A673 (cell line): ENCODE measurements at regions not wholly inside any gene's neighbourhood (a gene's known extent, or its start where the extent isn't known, plus 50 kb on each side); places are given as distances from the start of the nearest gene placed in this dataset.

ENCODE experiments used
- BruUV-seq: library from RNA; stranded (reverse); fragments of 400-500 nt; replicated peaks from 2 replicates; lab custom pipeline; 2021; lab: Mats Ljungman, UMichigan
- CTCF ChIA-PET: fragments of 300-600 bp; sonication (Branson Sonifier 250); formaldehyde crosslinking; loops from one replicate; lab custom pipeline; 2022; ENCODE audit warnings: antibody characterized with exemption; lab: Charles Lee
- POLR2A ChIA-PET: fragments of 300-600 bp; sonication (Branson Sonifier 250); formaldehyde crosslinking; loops from one replicate; lab custom pipeline; 2022; ENCODE audit warnings: antibody characterized with exemption; ENCODE audit not compliant: low non-redundant PET; lab: Charles Lee
- DNase-seq: peaks from one replicate; pipeline ENCODE4 v3.0.0-alpha.2; 2015; ENCODE audit warnings: low spot score
- H3K27ac ChIP-seq: fragments of 200-600 bp; sonication (generic); 2 replicates; pipeline ENCODE4 v1.5.1; 2016; ENCODE audit warnings: mixed run types, low read depth, mild to moderate bottlenecking, mixed read lengths, antibody characterized with exemption, low read length; ENCODE audit not compliant: poor library complexity, severe bottlenecking
- H3K27me3 ChIP-seq: fragments of 200-600 bp; sonication (generic); replicated peaks from 2 replicates; pipeline ENCODE4 v1.6.1; 2017; ENCODE audit warnings: mixed run types, low read depth, mild to moderate bottlenecking, mixed read lengths, antibody characterized with exemption, low read length; ENCODE audit not compliant: insufficient read depth, poor library complexity
- H3K36me3 ChIP-seq: fragments of 200-600 bp; sonication (generic); 2 replicates; pipeline ENCODE4 v1.6.1; 2016; ENCODE audit warnings: mixed run types, mild to moderate bottlenecking, mixed read lengths, antibody characterized with exemption, low read length; ENCODE audit not compliant: insufficient read depth, poor library complexity, severe bottlenecking
- H3K4me1 ChIP-seq: fragments of 200-600 bp; sonication (generic); 2 replicates; pipeline ENCODE4 v1.6.1; 2017; ENCODE audit warnings: mixed run types, mild to moderate bottlenecking, mixed read lengths, antibody characterized with exemption, low read length; ENCODE audit not compliant: insufficient read depth, poor library complexity, severe bottlenecking
- H3K4me3 ChIP-seq: fragments of 200-600 bp; sonication (generic); 2 replicates; pipeline ENCODE4 v1.5.1; 2016; ENCODE audit warnings: low read depth, mixed run types, mild to moderate bottlenecking, mixed read lengths, low read length; ENCODE audit not compliant: poor library complexity, severe bottlenecking
- H3K9me3 ChIP-seq: fragments of 200-600 bp; sonication (generic); 2 replicates; pipeline ENCODE4 v1.6.1; 2016; ENCODE audit warnings: mixed run types, low read depth, mild to moderate bottlenecking, mixed read lengths, antibody characterized with exemption, low read length; ENCODE audit not compliant: poor library complexity, severe bottlenecking
- CTCF ChIP-seq: fragments of 300-800, 200-600 bp; sonication (generic); conservative IDR thresholded peaks from 2 replicates; pipeline ENCODE4 v1.5.1; 2017; ENCODE audit warnings: low read depth, mild to moderate bottlenecking, antibody characterized with exemption, low read length, moderate library complexity, mixed read lengths
- EZH2 ChIP-seq: fragments of 200-600 bp; sonication (generic); IDR thresholded peaks from 2 replicates; pipeline ENCODE4 v1.6.1; 2017; ENCODE audit warnings: borderline replicate concordance, low read depth, mild to moderate bottlenecking, mixed read lengths, antibody characterized with exemption, low read length; ENCODE audit not compliant: poor library complexity, severe bottlenecking
- intact Hi-C: fragments of 100-400 bp; cut with micrococcal nuclease; formaldehyde crosslinking; loops from one replicate; pipeline ENCODE4 v1.10.0; 2022; ENCODE audit not compliant: unreplicated experiment

GRCh38 chrX:42465821-42466220 lies 312.1 kb downstream of the PPP1R2C start:
- intact Hi-C loops, result no loop called here
- no TSS peak for BruUV-seq
- ChIA-PET CTCF (no interaction called here), POLR2A (no interaction called here)
- Histone ChIP-seq H3K4me3 (no peak overlapping the region), H3K27ac (no peak overlapping the region), H3K36me3 (no peaks in the 10 kb centered on the region), H3K27me3 (no peaks in the 10 kb centered on the region), H3K4me1 (no peaks in the 10 kb centered on the region), H3K9me3 (no peaks in the 10 kb centered on the region)
- TF ChIP-seq CTCF (no peak), EZH2 (no peak)
- no peak for DNase-seq

GRCh38 chrX:42463706-42464490 lies 314.1 kb downstream of the PPP1R2C start:
- no TSS peak for BruUV-seq
- intact Hi-C loops, result no loop called here
- no peak overlapping the region for H3K4me3 ChIP-seq
- no peak overlapping the region for H3K27ac ChIP-seq
- ChIA-PET POLR2A (no interaction called here), CTCF (no interaction called here)
- TF ChIP-seq CTCF (no peak), EZH2 (no peak)
- DNase-seq, result no peak
- H3K4me1 ChIP-seq, result no peaks in the 10 kb centered on the region
- H3K36me3 ChIP-seq, result no peaks in the 10 kb centered on the region
- H3K27me3 ChIP-seq, result no peaks in the 10 kb centered on the region
- no peaks in the 10 kb centered on the region for H3K9me3 ChIP-seq

GRCh38 chrX:42462917-42463316 lies 315.0 kb downstream of the PPP1R2C start:
- intact Hi-C loops, result no loop called here
- no peaks in the 10 kb centered on the region for H3K9me3 ChIP-seq
- TF ChIP-seq CTCF (no peak), EZH2 (no peak)
- no peaks in the 10 kb centered on the region for H3K4me1 ChIP-seq
- no peak for DNase-seq
- H3K27me3 ChIP-seq, result no peaks in the 10 kb centered on the region
- no TSS peak for BruUV-seq
- POLR2A ChIA-PET, result no interaction called here
- no peak overlapping the region for H3K4me3 ChIP-seq
- H3K27ac ChIP-seq, result no peak overlapping the region
- CTCF ChIA-PET, result no interaction called here
- no peaks in the 10 kb centered on the region for H3K36me3 ChIP-seq
